ENCODE measurements at regions not wholly inside any gene's neighbourhood (a gene's known extent, or its start where the extent isn't known, plus 50 kb on each side); places are given as distances from the start of the nearest gene placed in this dataset.
"Not testable (repeated sequence)": the region's sequence is repeated elsewhere in the genome, so short reads cannot be mapped to it uniquely, and the experiment has no call there.

DNA sequence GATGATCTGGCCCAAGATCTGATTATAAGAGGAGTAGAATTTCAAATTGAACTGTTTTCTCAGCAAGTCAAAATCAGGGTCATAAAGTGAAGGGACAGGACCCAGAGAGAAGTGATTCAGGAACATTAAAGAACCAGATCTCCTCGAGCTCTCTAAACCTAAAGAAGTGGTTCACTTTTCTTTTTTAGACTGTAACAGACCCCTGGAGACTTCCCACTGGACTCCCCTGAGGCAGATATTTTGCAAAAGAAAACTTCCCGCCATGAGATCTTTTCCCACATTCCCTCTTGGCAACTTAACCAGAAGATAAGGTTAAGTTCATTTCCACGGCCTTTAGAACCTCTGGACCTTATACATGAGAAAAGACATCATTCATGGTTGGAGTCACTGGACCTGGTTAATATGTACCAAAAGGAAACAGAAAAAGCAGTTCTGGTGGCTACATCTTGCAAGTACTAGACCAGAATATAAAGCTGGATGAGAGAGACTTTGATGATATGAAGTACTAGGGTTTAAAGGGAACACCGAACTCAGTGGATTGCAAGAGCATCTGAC lies 1061.4 kb downstream of the MRPL39 start:
- DNase-seq (ENCODE audit: low spot score), result no peak

DNA sequence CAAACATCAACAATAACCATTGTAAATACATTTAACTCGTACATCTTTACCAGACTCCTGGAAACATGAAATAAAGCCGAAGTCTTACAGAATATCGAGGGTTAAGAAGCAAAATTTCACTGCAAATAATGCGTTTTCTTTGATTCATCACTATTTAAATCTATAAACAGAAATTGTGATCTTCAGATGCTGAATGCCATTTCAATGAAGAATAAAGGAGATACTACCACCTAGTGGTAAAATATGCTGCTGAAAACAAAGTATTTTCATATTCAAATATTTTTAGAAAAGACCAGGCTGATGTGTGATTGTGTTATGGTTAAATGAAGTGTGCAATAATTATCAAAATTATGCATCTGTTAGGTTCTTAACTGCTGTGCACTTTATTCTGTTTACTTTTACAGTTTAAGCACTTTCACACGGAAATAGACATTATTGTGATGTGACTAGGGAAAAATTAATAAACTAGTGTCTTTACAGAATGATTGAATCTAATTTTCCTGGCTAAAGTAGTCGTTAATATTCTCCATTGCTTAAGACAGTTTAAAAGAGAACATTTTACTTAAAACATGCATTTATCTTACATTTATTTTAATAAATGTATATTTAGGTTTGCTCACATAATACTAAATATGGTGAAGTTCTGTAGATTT lies 1093.1 kb downstream of the MRPL39 start:
- no peak for DNase-seq (ENCODE audit: low spot score)

DNA sequence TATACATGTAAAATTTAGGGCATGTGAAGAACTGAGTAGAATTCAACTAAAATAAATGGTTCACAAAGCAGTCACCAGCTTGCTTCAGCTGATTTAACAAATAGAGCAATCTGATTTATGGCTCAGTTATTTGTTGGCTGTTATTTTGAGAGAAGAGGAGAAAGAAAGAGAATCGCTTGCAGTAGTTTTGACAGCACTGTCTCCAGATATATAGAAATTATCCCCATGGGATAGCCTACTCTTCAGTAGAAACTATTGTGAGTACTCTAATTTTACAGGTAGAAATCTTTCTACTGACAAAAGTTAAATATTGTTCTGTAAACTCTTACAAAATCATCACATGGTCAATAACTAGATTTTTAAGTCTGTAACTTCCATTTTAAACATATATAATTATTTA lies 1098.2 kb downstream of the MRPL39 start:
- DNase-seq (ENCODE audit: low spot score), result no peak

DNA sequence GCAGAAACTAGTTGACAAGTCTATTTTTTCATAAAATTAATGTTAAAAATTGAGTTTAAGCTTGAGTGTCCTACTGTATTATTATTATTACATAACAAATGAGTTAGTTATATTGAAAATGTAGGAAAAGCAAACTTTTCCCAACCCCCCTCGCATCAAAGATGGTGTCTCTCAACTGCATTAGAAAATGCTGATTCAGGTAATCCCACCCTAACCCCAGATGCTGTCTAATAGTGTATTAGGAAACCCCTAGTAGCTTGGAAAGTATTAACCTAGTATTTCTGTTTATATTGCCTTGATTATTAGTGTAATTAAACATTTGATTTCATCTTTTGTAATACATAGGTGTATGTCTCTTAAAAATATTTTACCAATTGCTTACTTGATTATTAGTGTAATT lies 1120.3 kb downstream of the MRPL39 start:
- no peak for DNase-seq (ENCODE audit: low spot score)

DNA sequence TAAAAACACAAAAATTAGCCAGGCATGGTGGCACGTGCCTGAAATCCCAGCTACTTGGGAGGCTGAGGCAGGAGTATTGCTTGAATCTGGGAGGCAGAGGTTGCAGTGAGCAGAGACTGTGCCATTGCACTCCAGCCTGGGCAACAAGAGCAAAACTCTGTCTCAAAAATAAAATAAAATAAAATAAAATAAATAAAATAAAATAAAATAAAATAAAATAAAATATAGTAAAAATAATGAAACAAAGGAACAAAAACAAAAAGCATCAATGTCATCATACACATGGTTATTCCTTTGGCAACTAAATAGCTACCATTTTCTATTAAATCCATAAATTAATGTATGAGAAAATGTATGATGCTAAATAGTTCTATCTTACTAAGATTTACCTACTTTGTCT lies 1123.9 kb downstream of the MRPL39 start:
- DNase-seq (ENCODE audit: low spot score), result not testable (repeated sequence)

- DNase-seq (ENCODE audit: low spot score), result no peak
Measured at GRCh38 chr21:24470852-24471251, 1136.4 kb downstream of the MRPL39 start.

- DNase-seq (ENCODE audit: low spot score), result no peak
Measured at GRCh38 chr21:24456358-24456757, 1150.9 kb downstream of the MRPL39 start.

DNA sequence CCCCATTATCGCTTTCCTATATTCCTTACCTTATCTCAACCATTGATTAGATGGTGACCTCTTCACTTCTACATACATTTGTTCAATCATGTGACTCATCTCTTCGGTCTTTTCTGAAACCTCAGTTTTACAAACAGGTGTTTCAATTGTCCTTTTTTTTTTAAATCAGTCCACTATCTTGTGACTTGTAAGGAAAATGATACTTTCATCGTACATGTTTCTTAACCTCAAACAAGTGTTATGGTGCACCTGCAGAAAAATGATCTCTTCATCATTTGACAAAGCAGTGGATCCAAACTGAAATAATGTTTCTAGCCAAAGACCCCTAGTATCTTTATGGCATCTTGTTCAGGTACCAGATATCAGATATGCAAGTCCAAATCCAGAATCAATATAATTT lies 1157.2 kb downstream of the MRPL39 start:
- no peak for DNase-seq (ENCODE audit: low spot score)

GRCh38 chr21:24445517-24445916 lies 1161.8 kb downstream of the MRPL39 start:
- DNase-seq (ENCODE audit: low spot score), result no peak

DNA sequence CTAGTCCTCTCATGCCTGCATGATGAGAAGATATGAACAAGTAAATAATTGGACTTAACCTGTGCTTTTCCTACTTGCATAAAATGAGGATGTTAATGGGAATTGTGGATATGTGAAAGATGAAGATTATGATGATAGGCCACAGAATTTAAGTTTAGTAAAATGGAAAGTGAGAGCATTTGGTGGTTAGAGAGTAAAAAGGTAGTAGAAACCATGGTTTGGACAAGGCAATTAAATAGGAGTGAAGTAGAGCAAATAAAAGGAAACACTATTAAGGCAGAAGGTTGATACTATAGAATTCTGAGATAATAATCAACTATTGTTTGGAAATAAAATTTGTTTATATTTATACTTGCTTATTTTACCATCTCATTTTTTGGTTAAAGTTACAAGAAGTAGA lies 1162.5 kb downstream of the MRPL39 start:
- DNase-seq (ENCODE audit: low spot score), result no peak

DNA sequence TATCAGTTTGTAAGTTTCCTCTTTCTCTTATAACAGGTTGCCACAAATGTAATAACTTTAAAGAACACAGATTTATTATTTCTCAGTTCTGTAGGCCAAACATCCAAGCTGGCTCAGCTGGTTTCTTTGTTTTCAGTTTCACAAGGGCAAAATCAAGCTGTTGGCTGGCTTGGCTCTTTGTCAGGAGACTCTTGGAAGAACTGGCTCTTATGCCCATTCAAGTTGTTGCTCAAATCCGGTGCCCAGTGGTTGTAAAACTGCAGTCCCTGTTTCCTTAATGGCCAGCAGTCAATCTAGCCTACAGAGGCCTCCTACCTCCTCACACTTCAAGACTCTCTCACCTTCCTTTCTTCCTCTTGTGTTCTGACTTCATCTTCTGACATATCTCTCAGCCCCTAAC lies 1171.0 kb downstream of the MRPL39 start:
- no peak for DNase-seq (ENCODE audit: low spot score)

- DNase-seq (ENCODE audit: low spot score), result no peak
Measured at GRCh38 chr21:24428591-24429199, 1178.6 kb downstream of the MRPL39 start.

- no peak for DNase-seq (ENCODE audit: low spot score)
Measured at GRCh38 chr21:24424776-24425175, 1182.5 kb downstream of the MRPL39 start.

DNA sequence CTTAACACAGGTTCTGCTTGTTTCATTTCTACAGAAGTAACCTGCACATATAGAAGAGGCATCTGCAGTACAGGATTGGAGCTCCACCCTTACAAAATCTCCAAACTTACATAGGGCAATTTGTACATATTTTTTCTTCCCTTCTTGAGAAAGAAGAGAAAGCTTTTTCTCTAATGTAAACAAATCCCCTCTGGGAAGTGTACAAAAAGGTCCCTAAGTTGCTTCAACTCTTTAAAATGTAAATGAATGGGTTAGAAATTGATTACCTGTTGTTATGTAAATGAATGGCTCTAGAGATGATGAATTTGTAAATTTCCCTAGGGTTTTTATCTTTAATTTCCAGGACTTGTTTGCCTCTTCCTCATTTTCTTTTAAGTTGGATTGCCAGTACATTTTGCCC lies 1183.7 kb downstream of the MRPL39 start:
- DNase-seq (ENCODE audit: low spot score), result no peak

DNA sequence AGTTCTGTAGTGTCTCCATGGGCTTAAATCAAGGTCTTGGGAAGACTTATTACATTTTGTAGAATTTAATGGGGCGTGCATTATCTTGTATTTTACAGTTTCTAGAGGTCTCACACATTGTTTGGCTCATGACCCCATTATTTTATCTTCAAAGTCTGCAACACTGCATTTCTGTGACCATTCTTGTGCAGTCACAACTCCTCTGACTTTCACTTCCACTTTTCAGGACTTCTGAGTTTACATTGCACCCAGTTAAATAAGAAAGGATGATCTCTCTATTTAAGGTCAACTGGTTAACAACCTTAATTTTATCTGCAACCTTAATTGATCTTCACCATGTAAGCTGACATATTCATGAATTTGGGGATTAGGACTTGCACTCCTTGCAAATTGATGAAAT lies 1186.6 kb downstream of the MRPL39 start:
- DNase-seq (ENCODE audit: low spot score), result no peak

GRCh38 chr21:24419641-24420040 lies 1187.6 kb downstream of the MRPL39 start:
- DNase-seq (ENCODE audit: low spot score), result not testable (repeated sequence)

- DNase-seq (ENCODE audit: low spot score), result no peak
Measured at GRCh38 chr21:24418671-24419070, 1188.6 kb downstream of the MRPL39 start.

DNA sequence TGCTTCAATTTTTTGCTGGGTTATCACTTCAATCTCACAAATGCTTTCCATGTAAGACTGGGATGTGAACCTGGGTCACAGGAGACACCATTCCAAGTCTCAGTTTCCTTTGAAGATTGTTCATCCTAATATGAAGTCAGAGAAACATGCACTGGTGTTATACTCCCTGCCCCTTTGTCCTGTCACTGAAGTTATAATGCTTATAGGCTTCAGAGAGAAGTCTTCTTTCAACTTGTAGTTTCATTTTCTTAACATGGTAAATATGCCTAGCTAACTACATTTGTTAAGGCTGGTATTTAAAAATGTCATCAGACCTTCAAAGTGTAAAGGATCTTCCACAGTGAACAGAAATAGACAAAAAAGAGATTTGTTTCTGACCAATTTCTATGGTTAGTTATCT lies 1195.9 kb downstream of the MRPL39 start:
- no peak for DNase-seq (ENCODE audit: low spot score)

DNA sequence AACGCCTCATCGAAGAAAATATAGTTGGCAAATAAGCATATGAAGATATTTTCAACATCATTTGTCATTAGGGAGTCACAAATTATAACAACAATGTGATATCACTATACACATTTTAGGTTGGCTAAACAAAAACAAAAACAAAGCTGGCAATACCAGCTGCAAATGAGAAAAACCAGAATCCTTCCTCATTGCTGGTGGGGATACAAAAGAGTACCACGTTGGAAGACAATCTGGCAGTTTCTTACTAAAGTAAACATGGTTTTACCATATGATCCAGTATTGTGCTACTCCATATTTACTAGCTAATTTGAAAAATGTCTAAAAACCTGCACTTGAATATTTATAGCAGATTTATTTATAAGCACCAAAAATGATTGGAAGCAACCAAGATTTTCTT lies 1204.1 kb downstream of the MRPL39 start:
- DNase-seq (ENCODE audit: low spot score), result no peak

- no peak for DNase-seq (ENCODE audit: low spot score)
Measured at GRCh38 chr21:24395320-24395923, 1211.9 kb downstream of the MRPL39 start.

DNA sequence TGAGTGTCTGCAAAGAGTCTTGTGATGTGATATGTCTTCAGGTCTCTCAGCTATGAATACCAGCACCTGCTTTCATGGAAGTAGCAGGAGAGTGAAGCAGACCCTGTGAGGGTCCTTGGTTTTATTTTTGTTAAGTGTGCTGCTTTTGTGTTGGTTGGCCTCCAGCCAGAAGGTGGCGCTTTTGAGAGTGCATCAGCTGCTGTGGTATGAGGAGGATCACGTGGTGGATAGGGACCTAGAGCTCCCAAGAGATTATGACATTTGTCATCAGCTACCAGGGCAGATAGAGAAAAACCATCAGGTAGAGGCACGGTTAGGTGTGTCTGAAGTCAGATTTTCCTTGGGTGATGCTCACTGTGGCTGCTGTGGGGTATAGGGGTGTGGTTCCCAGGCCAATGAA lies 1232.1 kb downstream of the MRPL39 start:
- DNase-seq (ENCODE audit: low spot score), result no peak

GRCh38 chr21:24372506-24372905 lies 1234.8 kb downstream of the MRPL39 start:
- DNase-seq (ENCODE audit: low spot score), result no peak

GRCh38 chr21:24369746-24370145 lies 1237.5 kb downstream of the MRPL39 start:
- DNase-seq (ENCODE audit: low spot score), result no peak

Measured in mucosa of gallbladder (tissue), 1 donor.